Peyer's patch (tissue), 4 donors: ENCODE measurements at regions not wholly inside any gene's neighbourhood (a gene's known extent, or its start where the extent isn't known, plus 50 kb on each side); places are given as distances from the start of the nearest gene placed in this dataset.

ENCODE experiments used
- CTCF ChIP-seq, 6 experiments: fragments of 450-650 bp in 4 of 6; fragments of 200-600 bp in 2 of 6; sonication (generic) in 1 of 6; IDR thresholded peaks; one replicate each; pipeline ENCODE4 v1.5.1; 2017 to 2019; ENCODE audit warnings: antibody characterized with exemption in 6 of 6, mild to moderate bottlenecking in 3 of 6, moderate library complexity in 1 of 6
- POLR2A ChIP-seq, 2 donors: fragments of 450-650 bp; IDR thresholded peaks; one replicate each; pipeline ENCODE4 v1.5.1; 2017; ENCODE audit warnings: antibody characterized with exemption in 2 of 2, mild to moderate bottlenecking in 2 of 2, moderate library complexity in 2 of 2

GRCh38 chr2:137828624-137829023 lies 135.6 kb upstream of the HNMT start:
- TF ChIP-seq CTCF (IDR thresholded peaks at IDR 0.05) (no peak), POLR2A (IDR thresholded peaks at IDR 0.05) (no peak)
